HEK293 (cell line): ENCODE measurements at regions not wholly inside any gene's neighbourhood (a gene's known extent, or its start where the extent isn't known, plus 50 kb on each side); places are given as distances from the start of the nearest gene placed in this dataset.

Experiments
- ZNF2 ChIP-seq: fragments of 450-650 bp; formaldehyde crosslinking; IDR thresholded peaks from 2 replicates; pipeline ENCODE4 v1.5.1; 2016; ENCODE audit warnings: missing biosample characterization, missing genetic modification characterization
- ZNF24 ChIP-seq: fragments of 450-650 bp; formaldehyde crosslinking; IDR thresholded peaks from 2 replicates; pipeline ENCODE4 v1.5.1; 2016; ENCODE audit warnings: missing biosample characterization, missing genetic modification characterization
- ZNF274 ChIP-seq, 2 experiments: fragments of 200-500 bp in 1 of 2; fragments of 450-650 bp in 1 of 2; sonication (Bioruptor generic) in 1 of 2; formaldehyde crosslinking in 1 of 2; IDR thresholded peaks; 2 replicates each; pipeline versions ENCODE4 v1.5.1 to v1.6.1; 2014 to 2016; ENCODE audit warnings: borderline replicate concordance in 1 of 2, inconsistent platforms in 1 of 2, low read length in 1 of 2, missing biosample characterization in 1 of 2, missing genetic modification characterization in 1 of 2
- ZNF629 ChIP-seq: fragments of 450-650 bp; formaldehyde crosslinking; IDR thresholded peaks from 2 replicates; pipeline ENCODE4 v1.5.1; 2017; ENCODE audit warnings: missing biosample characterization, missing genetic modification characterization

GRCh38 chr6:125656287-125656870 is 93.1 kb upstream of the HEY2 start:
- TF ChIP-seq ZNF2 (no peak), ZNF24 (tag by site-specific recombination) (no peak), ZNF629 (tag by site-specific recombination) (no peak), ZNF274 (IDR thresholded peaks at IDR 0.05; ENCODE audit: low read length) (no peak), ZNF274 (tag by site-specific recombination; IDR thresholded peaks at IDR 0.05; ENCODE audit: borderline replicate concordance) (no peak)
